Endothelial cell of umbilical vein (primary cell): ENCODE measurements at regions not wholly inside any gene's neighbourhood (a gene's known extent, or its start where the extent isn't known, plus 50 kb on each side); places are given as distances from the start of the nearest gene placed in this dataset.

ENCODE experiments used
- BruUV-seq: library from RNA; stranded (reverse); fragments of 400-500 nt; replicated peaks from 2 replicates; lab custom pipeline; 2021; lab: Mats Ljungman, UMichigan
- CTCF ChIA-PET: fragments of 300-600, 350-600 bp; sonication (Branson Sonifier 250); formaldehyde crosslinking; loops from one replicate; lab custom pipeline; 2021; ENCODE audit warnings: antibody characterized with exemption, inconsistent platforms; lab: Charles Lee
- POLR2A ChIA-PET: fragments of 300-600, 350-600 bp; sonication (Branson Sonifier 250); formaldehyde crosslinking; loops from one replicate; lab custom pipeline; 2021; ENCODE audit warnings: antibody characterized with exemption, inconsistent platforms; lab: Charles Lee
- DNase-seq: peaks from one replicate; pipeline ENCODE4 v3.0.0-alpha.2; 2011; ENCODE audit warnings: low read depth, low spot score
- FAIRE-seq: peaks from 2 replicates; lab custom pipeline; 2011; peaks lifted over from hg19 to GRCh38; lab: Jason Lieb, UNC
- H2AFZ ChIP-seq: 2 replicates; pipeline ENCODE4 v1.6.0; 2012; ENCODE audit warnings: low read depth, low read length, control low read depth, inconsistent platforms
- H3K27ac ChIP-seq: 2 replicates; pipeline ENCODE4 v1.5.1; 2011; ENCODE audit warnings: low read depth, mild to moderate bottlenecking, control low read depth, low read length, moderate library complexity; ENCODE audit not compliant: insufficient read depth
- H3K27me3 ChIP-seq, 2 experiments: 2 replicates each; pipeline versions ENCODE4 v1.6.0 to v1.6.1; 2011; ENCODE audit warnings: low read length in 2 of 2, mixed read lengths in 1 of 2; ENCODE audit not compliant: control insufficient read depth in 2 of 2, insufficient read depth in 2 of 2
- H3K36me3 ChIP-seq, 2 experiments: 2 replicates in 1 of 2; 3 replicates in 1 of 2; pipeline ENCODE4 v1.5.1; 2011; ENCODE audit warnings: low read length in 2 of 2, mild to moderate bottlenecking in 1 of 2, moderate library complexity in 1 of 2; ENCODE audit not compliant: control insufficient read depth in 2 of 2, insufficient read depth in 2 of 2; ENCODE audit errors: extremely low read depth in 1 of 2
- H3K4me1 ChIP-seq: 3 replicates; pipeline ENCODE4 v1.5.1; 2011; ENCODE audit warnings: mild to moderate bottlenecking, low read length; ENCODE audit not compliant: control insufficient read depth, insufficient read depth; ENCODE audit errors: extremely low read depth
- H3K4me2 ChIP-seq: 2 replicates; pipeline ENCODE4 v1.6.1; 2011; ENCODE audit warnings: low read length, control low read depth, mixed read lengths; ENCODE audit not compliant: insufficient read depth
- H3K4me3 ChIP-seq, 3 experiments: fragments of 200-600 bp in 1 of 3; sonication (generic), shearing (Covaris generic) in 1 of 3; replicated peaks in 1 of 3; 2 replicates each; pipeline ENCODE4 v1.5.1; 2011 to 2016; ENCODE audit warnings: control low read depth in 3 of 3, low read length in 3 of 3, mild to moderate bottlenecking in 2 of 3, inconsistent platforms in 1 of 3, low read depth in 1 of 3, moderate library complexity in 1 of 3; ENCODE audit not compliant: insufficient read depth in 1 of 3
- H3K79me2 ChIP-seq: 2 replicates; pipeline ENCODE4 v1.6.0; 2012; ENCODE audit warnings: low read length, inconsistent platforms; ENCODE audit not compliant: control insufficient read depth, insufficient read depth
- H3K9ac ChIP-seq: replicated peaks from 2 replicates; pipeline ENCODE3; 2011; ENCODE audit warnings: low read length, control low read depth; ENCODE audit not compliant: insufficient read depth; ENCODE audit errors: extremely low read depth
- H3K9me1 ChIP-seq: replicated peaks from 3 replicates; pipeline ENCODE4 v1.6.0; 2011; ENCODE audit warnings: mild to moderate bottlenecking, low read length; ENCODE audit not compliant: control insufficient read depth, insufficient read depth; ENCODE audit errors: extremely low read depth
- H3K9me3 ChIP-seq: replicated peaks from 2 replicates; pipeline ENCODE4 v1.5.1; 2012; ENCODE audit warnings: low read length, inconsistent platforms; ENCODE audit not compliant: control insufficient read depth, insufficient read depth
- H4K20me1 ChIP-seq: replicated peaks from 2 replicates; pipeline ENCODE3; 2011; ENCODE audit warnings: mild to moderate bottlenecking, low read length; ENCODE audit not compliant: control insufficient read depth, insufficient read depth; ENCODE audit errors: extremely low read depth
- CTCF ChIP-seq, 2 donors: IDR thresholded peaks; 1 replicate in 1 of 2; 2 replicates in 1 of 2; pipeline ENCODE4 v1.5.1; 2011; ENCODE audit warnings: low read length in 2 of 2, mild to moderate bottlenecking in 2 of 2, moderate library complexity in 2 of 2, control low read depth in 1 of 2, inconsistent platforms in 1 of 2, low read depth in 1 of 2; ENCODE audit not compliant: insufficient read depth in 1 of 2; ENCODE audit errors: extremely low read depth in 1 of 2
- EZH2 ChIP-seq: IDR thresholded peaks from 2 replicates; pipeline ENCODE4 v1.6.1; 2012; ENCODE audit warnings: borderline replicate concordance, low read depth, mild to moderate bottlenecking, moderate library complexity, low read length, inconsistent platforms; ENCODE audit not compliant: severe bottlenecking
- FOS ChIP-seq: IDR thresholded peaks from 2 replicates; pipeline ENCODE4 v1.6.1; 2011; ENCODE audit warnings: mild to moderate bottlenecking, low read length, moderate library complexity, borderline replicate concordance; ENCODE audit not compliant: insufficient read depth
- GATA2 ChIP-seq: IDR thresholded peaks from 2 replicates; pipeline ENCODE4 v1.7.0; 2011; ENCODE audit warnings: low read depth, mild to moderate bottlenecking, moderate library complexity, mixed read lengths, low read length; ENCODE audit not compliant: insufficient read length, insufficient read depth
- JUN ChIP-seq: IDR thresholded peaks from 2 replicates; pipeline ENCODE4 v1.6.1; 2011; ENCODE audit warnings: borderline replicate concordance, low read depth; ENCODE audit not compliant: insufficient read length, insufficient read depth
- MAX ChIP-seq: IDR thresholded peaks from 2 replicates; pipeline ENCODE4 v1.6.1; 2011; ENCODE audit not compliant: insufficient read depth, insufficient read length
- MYC ChIP-seq: IDR thresholded peaks from one replicate; pipeline ENCODE4 v1.6.1; 2011; ENCODE audit warnings: mild to moderate bottlenecking, low read depth, low read length
- POLR2A ChIP-seq: IDR thresholded peaks from 2 replicates; pipeline ENCODE4 v1.6.1; 2012; ENCODE audit warnings: low read depth, mild to moderate bottlenecking, control low read depth, low read length
- POLR2AphosphoS5 ChIP-seq: IDR thresholded peaks from 2 replicates; pipeline ENCODE4 v1.6.1; 2012; ENCODE audit warnings: low read depth, mild to moderate bottlenecking, control low read depth, low read length, moderate library complexity; ENCODE audit not compliant: insufficient read depth
- dilution Hi-C: fragments of 300-500 bp; cut with MboI; formaldehyde crosslinking; loops from one replicate; pipeline ENCODE4 v1.15.0; 2019; ENCODE audit warnings: low sequenced_read_pairs; ENCODE audit not compliant: extremely low pct_ligation_motif_present
- intact Hi-C: fragments of 100-400 bp; cut with micrococcal nuclease; formaldehyde crosslinking; loops from one replicate; pipeline ENCODE4 v1.10.0; 2022

- Histone ChIP-seq H3K9me3 (no peaks in the 10 kb centered on the region), H3K79me2 (no peaks in the 10 kb centered on the region), H3K36me3 (no peaks in the 10 kb centered on the region), H3K9me1 (no peaks in the 10 kb centered on the region), H2AFZ (no peak overlapping the region), H3K4me3 (no peak overlapping the region), H3K9ac (no peak overlapping the region), H3K27ac (no peak overlapping the region), H3K4me2 (no peak overlapping the region), H4K20me1 (no peaks in the 10 kb centered on the region), H3K4me1 (no peaks in the 10 kb centered on the region), H3K27me3 (no peaks in the 10 kb centered on the region)
- FAIRE-seq (no peak), DNase-seq (no peak)
- ChIA-PET CTCF (no interaction called here), POLR2A (no interaction called here)
- TF ChIP-seq POLR2AphosphoS5 = no peak
- TF ChIP-seq FOS = no peak
- TF ChIP-seq EZH2 = no peak
- no peak for TF ChIP-seq GATA2
- no peak for TF ChIP-seq CTCF (IDR thresholded peaks at IDR 0.05; ENCODE audit: extremely low read depth in 1 of 2, insufficient read depth in 1 of 2, low read depth in 1 of 2, low read length in 2 of 2)
- no peak for TF ChIP-seq POLR2A
- TF ChIP-seq MYC = no peak
- no peak for TF ChIP-seq MAX
- TF ChIP-seq JUN = no peak
- intact Hi-C loops = no loop called here
- dilution Hi-C loops = no loop called here
- no TSS peak for BruUV-seq
Observed at GRCh38 chr2:51953931-51954330, 922.0 kb upstream of the NRXN1 start.
